H1 (cell line): ENCODE measurements at regions not wholly inside any gene's neighbourhood (a gene's known extent, or its start where the extent isn't known, plus 50 kb on each side); places are given as distances from the start of the nearest gene placed in this dataset.

Source experiments
- CTCF ChIA-PET: fragments of 300-600 bp; sonication (Branson Sonifier 250); formaldehyde crosslinking; loops from one replicate; lab custom pipeline; 2021; ENCODE audit not compliant: partially characterized antibody; lab: Charles Lee
- POLR2A ChIA-PET: fragments of 300-600 bp; sonication (Branson Sonifier 250); formaldehyde crosslinking; loops from one replicate; lab custom pipeline; 2021; ENCODE audit warnings: inconsistent platforms; ENCODE audit not compliant: partially characterized antibody; lab: Charles Lee
- DNase-seq, 2 experiments: peaks; one replicate each; pipeline versions ENCODE4 v3.0.0 to v3.0.0-alpha.2; 2010 to 2022; ENCODE audit warnings: low spot score in 2 of 2, low read depth in 1 of 2, mixed read lengths in 1 of 2
- FAIRE-seq: peaks from 2 replicates; lab custom pipeline; 2011; peaks lifted over from hg19 to GRCh38; lab: Jason Lieb, UNC
- H2AFZ ChIP-seq: 2 replicates; pipeline ENCODE4 v1.8.1; 2012; ENCODE audit warnings: low read length, inconsistent platforms
- H2AK5ac ChIP-seq: 2 replicates; pipeline ENCODE4 v1.6.1; 2013; ENCODE audit warnings: low read depth, low read length
- H2BK120ac ChIP-seq: replicated peaks from 2 replicates; pipeline ENCODE3; 2013; ENCODE audit warnings: low read depth, low read length, inconsistent platforms
- H2BK12ac ChIP-seq: 2 replicates; pipeline ENCODE4 v1.6.1; 2013; ENCODE audit warnings: low read depth, low read length
- H2BK15ac ChIP-seq: 2 replicates; pipeline ENCODE4 v1.6.1; 2013; ENCODE audit warnings: low read length
- H2BK20ac ChIP-seq: 2 replicates; pipeline ENCODE4 v1.6.1; 2013; ENCODE audit warnings: low read length
- H2BK5ac ChIP-seq: 2 replicates; pipeline ENCODE4 v1.6.1; 2013; ENCODE audit warnings: low read depth, low read length
- H3K14ac ChIP-seq: 2 replicates; pipeline ENCODE4 v1.6.1; 2013; ENCODE audit warnings: inconsistent platforms; ENCODE audit not compliant: insufficient read length
- H3K18ac ChIP-seq: 2 replicates; pipeline ENCODE4 v1.6.1; 2013; ENCODE audit warnings: low read length; ENCODE audit errors: extremely low read depth
- H3K23ac ChIP-seq: 2 replicates; pipeline ENCODE4 v1.6.1; 2013; ENCODE audit warnings: inconsistent platforms; ENCODE audit not compliant: insufficient read length
- H3K23me2 ChIP-seq: 2 replicates; pipeline ENCODE4 v1.6.1; 2013; ENCODE audit warnings: low read depth, low read length
- H3K27ac ChIP-seq: 2 replicates; pipeline ENCODE4 v1.6.1; 2011; ENCODE audit warnings: low read depth, low read length, inconsistent platforms
- H3K27me3 ChIP-seq, 4 experiments: replicated peaks in 1 of 4; 1 replicate in 1 of 4; 2 replicates in 3 of 4; pipeline versions ENCODE4 v1.6.1 to v1.8.1; 2011 to 2013; ENCODE audit warnings: low read length in 3 of 4, mild to moderate bottlenecking in 3 of 4, inconsistent platforms in 2 of 4, mixed read lengths in 2 of 4, moderate library complexity in 1 of 4; ENCODE audit not compliant: control insufficient read depth in 3 of 4, insufficient read depth in 3 of 4; ENCODE audit errors: extremely low read depth in 1 of 4
- H3K36me3 ChIP-seq, 4 experiments: 2 replicates each; pipeline versions ENCODE4 v1.6.1 to v1.8.1; 2011 to 2013; ENCODE audit warnings: mild to moderate bottlenecking in 4 of 4, low read length in 3 of 4, moderate library complexity in 2 of 4, control low read depth in 1 of 4, inconsistent platforms in 1 of 4; ENCODE audit not compliant: insufficient read depth in 4 of 4, control insufficient read depth in 2 of 4
- H3K4ac ChIP-seq: replicated peaks from 2 replicates; pipeline ENCODE3; 2013; ENCODE audit warnings: low read length, low read depth, mixed read lengths, inconsistent platforms; ENCODE audit not compliant: insufficient read length
- H3K4me1 ChIP-seq, 4 experiments: replicated peaks in 1 of 4; 1 replicate in 1 of 4; 2 replicates in 3 of 4; pipeline versions ENCODE4 v1.6.1 to v1.8.1; 2011 to 2013; ENCODE audit warnings: low read length in 3 of 4, inconsistent platforms in 2 of 4, mixed read lengths in 1 of 4; ENCODE audit not compliant: insufficient read depth in 4 of 4, control insufficient read depth in 3 of 4
- H3K4me2 ChIP-seq, 2 experiments: 2 replicates each; pipeline versions ENCODE4 v1.6.1 to v1.8.1; 2011 to 2013; ENCODE audit warnings: low read depth in 2 of 2, low read length in 2 of 2, control low read depth in 1 of 2, inconsistent platforms in 1 of 2, mild to moderate bottlenecking in 1 of 2; ENCODE audit not compliant: insufficient read depth in 1 of 2
- H3K4me3 ChIP-seq, 4 experiments: fragments of 200-600, 300-600 bp in 1 of 4; sonication (generic), shearing (Covaris generic), sonication (Bioruptor Twin) in 1 of 4; 2 replicates each; pipeline versions ENCODE4 v1.5.1 to v1.8.1; 2011 to 2016; ENCODE audit warnings: low read length in 4 of 4, low read depth in 3 of 4, control low read depth in 2 of 4, inconsistent platforms in 2 of 4, mild to moderate bottlenecking in 2 of 4, mixed read lengths in 1 of 4, moderate library complexity in 1 of 4; ENCODE audit not compliant: insufficient read depth in 2 of 4; ENCODE audit errors: extremely low read depth in 1 of 4
- H3K56ac ChIP-seq: replicated peaks from 2 replicates; pipeline ENCODE3; 2013; ENCODE audit warnings: low read depth, mild to moderate bottlenecking, mixed read lengths, low read length, inconsistent platforms; ENCODE audit not compliant: insufficient read length
- H3K79me1 ChIP-seq: 2 replicates; pipeline ENCODE4 v1.6.1; 2013; ENCODE audit warnings: low read depth, low read length, control low read depth
- H3K79me2 ChIP-seq, 2 experiments: 2 replicates each; pipeline versions ENCODE4 v1.6.1 to v1.8.1; 2012 to 2013; ENCODE audit warnings: low read length in 2 of 2, mild to moderate bottlenecking in 2 of 2, inconsistent platforms in 1 of 2; ENCODE audit not compliant: insufficient read depth in 2 of 2, control insufficient read depth in 1 of 2
- H3K9ac ChIP-seq, 4 experiments: replicated peaks in 1 of 4; 1 replicate in 1 of 4; 2 replicates in 3 of 4; pipeline versions ENCODE4 v1.6.1 to v1.8.1; 2011 to 2013; ENCODE audit warnings: low read depth in 3 of 4, low read length in 3 of 4, control low read depth in 2 of 4, mild to moderate bottlenecking in 2 of 4, moderate library complexity in 2 of 4, inconsistent platforms in 1 of 4; ENCODE audit errors: extremely low read depth in 1 of 4
- H3K9me3 ChIP-seq, 2 experiments: 2 replicates each; pipeline versions ENCODE4 v1.6.1 to v1.8.1; 2012 to 2013; ENCODE audit warnings: mild to moderate bottlenecking in 2 of 2, moderate library complexity in 2 of 2, control low read depth in 1 of 2, inconsistent platforms in 1 of 2, low read depth in 1 of 2, low read length in 1 of 2, mixed read lengths in 1 of 2; ENCODE audit not compliant: insufficient read depth in 2 of 2
- H4K20me1 ChIP-seq, 2 experiments: replicated peaks in 1 of 2; 2 replicates each; pipeline versions ENCODE3 to v1.8.1; 2011 to 2013; ENCODE audit warnings: inconsistent platforms in 2 of 2, low read length in 2 of 2, mild to moderate bottlenecking in 1 of 2; ENCODE audit not compliant: insufficient read depth in 2 of 2, control insufficient read depth in 1 of 2
- H4K5ac ChIP-seq: 2 replicates; pipeline ENCODE4 v1.6.1; 2013; ENCODE audit warnings: low read length, low read depth, mixed read lengths, inconsistent platforms; ENCODE audit not compliant: insufficient read length
- H4K8ac ChIP-seq: 2 replicates; pipeline ENCODE4 v1.8.0; 2013; ENCODE audit warnings: mild to moderate bottlenecking, moderate library complexity, low read length, inconsistent platforms; ENCODE audit not compliant: insufficient read depth; ENCODE audit errors: extremely low read depth
- H4K91ac ChIP-seq: replicated peaks from 2 replicates; pipeline ENCODE3; 2013; ENCODE audit warnings: low read length, mixed read lengths, inconsistent platforms; ENCODE audit not compliant: insufficient read length
- BRCA1 ChIP-seq: IDR thresholded peaks from 2 replicates; pipeline ENCODE4 v1.6.1; 2012; ENCODE audit warnings: low read depth, low read length, improper control_type of control experiment
- SP4 ChIP-seq: IDR thresholded peaks from 2 replicates; pipeline ENCODE4 v1.6.1; 2012; ENCODE audit warnings: low read length, inconsistent platforms
- WGBS, 2 experiments: shearing (Covaris generic) in 1 of 2; methylation state at CpG; one replicate each; pipeline versions ENCODE4 v1.1.6 to v1.1.7; 2013 to 2015; ENCODE audit warnings: low lambda C conversion rate in 2 of 2, mixed read lengths in 2 of 2, inconsistent platforms in 1 of 2, low coverage in 1 of 2, missing lambda C conversion rate in 1 of 2; ENCODE audit not compliant: insufficient replicate concordance in 2 of 2, insufficient coverage in 1 of 2, insufficient read length in 1 of 2; ENCODE audit errors: extremely low coverage in 1 of 2, missing lambda C conversion rate in 1 of 2; 5-methylcytosine and 5-hydroxymethylcytosine counted together
- TF ChIP-seq, protein P1 (sequence below): IDR thresholded peaks from 2 replicates; pipeline ENCODE4 v1.6.1; 2012; ENCODE audit warnings: inconsistent platforms
- TF ChIP-seq, protein P2 (sequence below): IDR thresholded peaks from 2 replicates; pipeline ENCODE4 v1.6.1; 2012; ENCODE audit warnings: inconsistent platforms

DNA sequence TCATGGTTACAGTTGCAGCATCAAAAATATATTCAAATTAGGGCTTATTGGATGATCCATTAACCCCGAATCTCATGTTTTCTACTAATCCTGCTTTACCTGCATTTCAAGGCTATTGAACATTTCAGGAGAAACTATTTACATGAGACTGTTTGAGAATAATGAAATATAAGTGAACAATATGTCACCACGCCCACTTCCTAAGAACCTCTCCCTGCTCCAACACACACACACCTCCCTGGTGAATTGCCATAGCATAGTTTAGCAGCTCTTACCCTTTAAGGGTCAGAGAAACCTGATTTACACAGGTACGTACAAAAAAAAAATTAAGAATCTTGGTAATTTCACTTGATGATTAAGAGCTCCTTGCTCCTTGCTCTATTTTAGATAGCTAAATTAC lies 113.4 kb downstream of the ANXA5 start:
- Histone ChIP-seq H3K9ac (no peak overlapping the region), H3K79me1 (no peaks in the 10 kb centered on the region), H2BK15ac (no peak overlapping the region), H3K9me3 (no peaks in the 10 kb centered on the region), H3K4me1 (no peaks in the 10 kb centered on the region; a peak in 1 of 7 replicates), H2AFZ (no peak overlapping the region), H3K14ac (no peak overlapping the region), H3K4ac (no peak overlapping the region), H3K27me3 (no peaks in the 10 kb centered on the region), H3K18ac (no peak overlapping the region), H3K23me2 (no peaks in the 10 kb centered on the region), H4K8ac (no peak overlapping the region), H2BK5ac (no peak overlapping the region), H2BK12ac (no peak overlapping the region), H4K20me1 (no peaks in the 10 kb centered on the region), H4K5ac (no peak overlapping the region), H3K36me3 (no peaks in the 10 kb centered on the region), H3K56ac (no peak overlapping the region), H4K91ac (no peak overlapping the region), H3K79me2 (no peaks in the 10 kb centered on the region), H2AK5ac (no peak overlapping the region), H3K27ac (no peak overlapping the region), H3K4me2 (no peak overlapping the region), H3K23ac (no peak overlapping the region), H2BK120ac (no peak overlapping the region), H3K4me3 (no peak overlapping the region), H2BK20ac (no peak overlapping the region)
- ChIA-PET POLR2A (no interaction called here), CTCF (no interaction called here)
- TF ChIP-seq, protein P1, sequence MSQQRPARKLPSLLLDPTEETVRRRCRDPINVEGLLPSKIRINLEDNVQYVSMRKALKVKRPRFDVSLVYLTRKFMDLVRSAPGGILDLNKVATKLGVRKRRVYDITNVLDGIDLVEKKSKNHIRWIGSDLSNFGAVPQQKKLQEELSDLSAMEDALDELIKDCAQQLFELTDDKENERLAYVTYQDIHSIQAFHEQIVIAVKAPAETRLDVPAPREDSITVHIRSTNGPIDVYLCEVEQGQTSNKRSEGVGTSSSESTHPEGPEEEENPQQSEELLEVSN, result no peak
- TF ChIP-seq BRCA1 (no peak), SP4 (no peak)
- TF ChIP-seq, protein P2, sequence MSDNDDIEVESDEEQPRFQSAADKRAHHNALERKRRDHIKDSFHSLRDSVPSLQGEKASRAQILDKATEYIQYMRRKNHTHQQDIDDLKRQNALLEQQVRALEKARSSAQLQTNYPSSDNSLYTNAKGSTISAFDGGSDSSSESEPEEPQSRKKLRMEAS, result no peak
- DNase-seq, result no peak
- WGBS, 2 experiments, result 85% methylated on average over 3 of the region's 3 CpGs; no CpG with 5 or more reads in 1 of the 2 experiments
- no peak for FAIRE-seq
